Pulmonary artery endothelial cell (primary cell): ENCODE measurements at regions not wholly inside any gene's neighbourhood (a gene's known extent, or its start where the extent isn't known, plus 50 kb on each side); places are given as distances from the start of the nearest gene placed in this dataset.

Source experiments
- DNase-seq: peaks from one replicate; pipeline ENCODE4 v3.0.0-alpha.2; 2011; ENCODE audit warnings: low read depth, low spot score

- DNase-seq = no peak
Measured at GRCh38 chr3:22106213-22106896, 355.3 kb upstream of the ZNF385D start.

- DNase-seq = no peak
Measured at GRCh38 chr3:22111226-22111625, 360.2 kb upstream of the ZNF385D start.

- no peak for DNase-seq
Measured at GRCh38 chr3:22113453-22113852, 362.4 kb upstream of the ZNF385D start.

GRCh38 chr3:22115581-22115980 is 364.6 kb upstream of the ZNF385D start:
- DNase-seq = no peak

- DNase-seq = no peak
Measured at GRCh38 chr3:22117091-22117490, 366.1 kb upstream of the ZNF385D start.

GRCh38 chr3:22117751-22118346 is 366.8 kb upstream of the ZNF385D start:
- peak; percentile 7 for DNase-seq

- no peak for DNase-seq
Measured at GRCh38 chr3:22118542-22118941, 367.5 kb upstream of the ZNF385D start.

- no peak for DNase-seq
Measured at GRCh38 chr3:22121068-22121701, 370.2 kb upstream of the ZNF385D start.

GRCh38 chr3:22122567-22122966 is 371.6 kb upstream of the ZNF385D start:
- DNase-seq = no peak

- no peak for DNase-seq
Measured at GRCh38 chr3:22129101-22129500, 378.1 kb upstream of the ZNF385D start.

- no peak for DNase-seq
Measured at GRCh38 chr3:22141769-22142168, 390.8 kb upstream of the ZNF385D start.

GRCh38 chr3:22147161-22147560 is 396.2 kb upstream of the ZNF385D start:
- DNase-seq = no peak

- no peak for DNase-seq
Measured at GRCh38 chr3:22156868-22157267, 405.9 kb upstream of the ZNF385D start.

GRCh38 chr3:22157848-22158247 is 406.8 kb upstream of the ZNF385D start:
- no peak for DNase-seq

- no peak for DNase-seq
Measured at GRCh38 chr3:22159004-22159695, 408.1 kb upstream of the ZNF385D start.

GRCh38 chr3:22161315-22161714 is 410.3 kb upstream of the ZNF385D start:
- no peak for DNase-seq

GRCh38 chr3:22170370-22170769 is 419.4 kb upstream of the ZNF385D start:
- no peak for DNase-seq

GRCh38 chr3:22172964-22173363 is 422.0 kb upstream of the ZNF385D start:
- no peak for DNase-seq

- no peak for DNase-seq
Measured at GRCh38 chr3:22175947-22176346, 424.9 kb upstream of the ZNF385D start.

- no peak for DNase-seq
Measured at GRCh38 chr3:22176911-22177310, 425.9 kb upstream of the ZNF385D start.

GRCh38 chr3:22189616-22190015 is 438.6 kb upstream of the ZNF385D start:
- no peak for DNase-seq

- no peak for DNase-seq
Measured at GRCh38 chr3:22199095-22199494, 448.1 kb upstream of the ZNF385D start.
